ENCODE measurements at regions not wholly inside any gene's neighbourhood (a gene's known extent, or its start where the extent isn't known, plus 50 kb on each side); places are given as distances from the start of the nearest gene placed in this dataset.

GRCh38 chr9:81321551-81321950, 367.8 kb downstream of the TLE1 start (continued):
- TF ChIP-seq ELK1 (IDR thresholded peaks at IDR 0.05; ENCODE audit: low read depth, low read length) (no peak), ZBED1 (IDR thresholded peaks at IDR 0.05; ENCODE audit: borderline replicate concordance) (no peak), IRF5 (IDR thresholded peaks at IDR 0.05; ENCODE audit: borderline replicate concordance) (no peak)

GRCh38 chr9:81320909-81321482, 368.4 kb downstream of the TLE1 start:
- CTCF ChIA-PET, result no interaction called here
- Histone ChIP-seq H3K27me3 (replicated peaks in 1 of 2; ENCODE audit: control insufficient read depth in 2 of 2, insufficient read depth in 2 of 2, low read length in 1 of 2) (no peaks in the 10 kb centered on the region), H3K9ac (ENCODE audit: control insufficient read depth, insufficient read depth, low read length) (no peak overlapping the region), H4K20me1 (ENCODE audit: control insufficient read depth, insufficient read depth) (no peaks in the 10 kb centered on the region), H3K4me1 (ENCODE audit: control insufficient read depth, insufficient read depth, low read length) (no peaks in the 10 kb centered on the region), H3K4me2 (ENCODE audit: control insufficient read depth, insufficient read depth) (no peak overlapping the region), H3K36me3 (ENCODE audit: control insufficient read depth in 2 of 2, insufficient read depth in 2 of 2, low read length in 1 of 2) (no peaks in the 10 kb centered on the region), H3K27ac (ENCODE audit: control insufficient read depth, insufficient read depth) (no peak overlapping the region), H3K9me3 (replicated peaks; ENCODE audit: control insufficient read depth, insufficient read depth, low read length) (no peaks in the 10 kb centered on the region), H3K4me3 (no peak overlapping the region), H3K79me2 (ENCODE audit: control insufficient read depth, insufficient read depth, low read length) (no peaks in the 10 kb centered on the region), H2AFZ (ENCODE audit: control insufficient read depth, low read depth, low read length) (no peak overlapping the region)
- TF ChIP-seq GATAD2B (conservative IDR thresholded peaks at IDR 0.05; ENCODE audit: low read depth) (no peak), STAT3 (IDR thresholded peaks at IDR 0.05; ENCODE audit: low read depth, low read length) (no peak), FOXK2 (IDR thresholded peaks at IDR 0.05) (no peak), EP300 (IDR thresholded peaks at IDR 0.05; ENCODE audit: borderline replicate concordance in 1 of 2, control insufficient read depth in 1 of 2, low read depth in 2 of 2, low read length in 2 of 2) (no peak), PAX8 (IDR thresholded peaks at IDR 0.05) (no peak), RB1 (IDR thresholded peaks at IDR 0.05; ENCODE audit: borderline replicate concordance) (no peak), NFYA (IDR thresholded peaks at IDR 0.05; ENCODE audit: borderline replicate concordance, low read depth, low read length) (no peak), SPI1 (IDR thresholded peaks at IDR 0.05; ENCODE audit: borderline replicate concordance, insufficient read depth, low read depth, low read length) (no peak), MYC (IDR thresholded peaks at IDR 0.05; ENCODE audit: insufficient read depth, insufficient read length, insufficient replicate concordance, low read length, severe bottlenecking) (no peak), TCF3 (IDR thresholded peaks at IDR 0.05; ENCODE audit: borderline replicate concordance, insufficient read depth, low read depth, low read length) (no peak), HDGF (IDR thresholded peaks at IDR 0.05) (no peak)
- BruUV-seq (replicated peaks), result no TSS peak
- DNase-seq (ENCODE audit: low read depth, low spot score) (no peak), ATAC-seq (no peak), FAIRE-seq (no peak)
- RAD21 ChIA-PET (ENCODE audit: unreplicated experiment), result no interaction called here
- WGBS (ENCODE audit: insufficient coverage, insufficient replicate concordance, low lambda C conversion rate, missing lambda C conversion rate), result 50% methylated on average over 4 of the region's 4 CpGs
- SMC1A ChIA-PET (ENCODE audit: uncharacterized antibody, unreplicated experiment), result interaction anchor here (0.6 kb wide), 1 partner anchor 124 kb away, joined by 3 read pairs; no protein-coding TSS in a partner anchor
- POLR2A ChIA-PET, result no interaction called here
- intact Hi-C loops (cut with micrococcal nuclease; ENCODE audit: unreplicated experiment) (no loop called here), in situ Hi-C loops (cut with MboI) (no loop called here)

Data from GM12878 (cell line).